ENCODE measurements at regions not wholly inside any gene's neighbourhood (a gene's known extent, or its start where the extent isn't known, plus 50 kb on each side); places are given as distances from the start of the nearest gene placed in this dataset.

DNA sequence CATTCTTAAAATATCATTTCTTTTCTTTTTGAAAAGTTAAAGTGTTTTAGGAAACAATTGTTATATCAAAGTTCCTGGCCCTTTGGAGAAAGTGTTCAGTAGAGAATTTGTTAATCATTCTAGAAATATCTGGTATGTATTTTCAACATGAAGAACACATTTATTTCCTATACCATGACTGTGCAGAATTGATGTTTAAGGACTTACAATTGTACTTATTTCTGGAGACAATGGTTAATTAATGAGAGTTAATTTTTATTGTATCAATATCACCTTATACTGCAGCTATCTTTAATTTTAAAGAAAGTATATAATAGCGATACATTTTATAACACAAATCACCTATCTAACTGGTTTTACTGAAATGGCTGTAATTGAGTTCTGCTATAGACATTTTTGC, 95.3 kb downstream of the TEX29 start:
- TF ChIP-seq, protein P1, sequence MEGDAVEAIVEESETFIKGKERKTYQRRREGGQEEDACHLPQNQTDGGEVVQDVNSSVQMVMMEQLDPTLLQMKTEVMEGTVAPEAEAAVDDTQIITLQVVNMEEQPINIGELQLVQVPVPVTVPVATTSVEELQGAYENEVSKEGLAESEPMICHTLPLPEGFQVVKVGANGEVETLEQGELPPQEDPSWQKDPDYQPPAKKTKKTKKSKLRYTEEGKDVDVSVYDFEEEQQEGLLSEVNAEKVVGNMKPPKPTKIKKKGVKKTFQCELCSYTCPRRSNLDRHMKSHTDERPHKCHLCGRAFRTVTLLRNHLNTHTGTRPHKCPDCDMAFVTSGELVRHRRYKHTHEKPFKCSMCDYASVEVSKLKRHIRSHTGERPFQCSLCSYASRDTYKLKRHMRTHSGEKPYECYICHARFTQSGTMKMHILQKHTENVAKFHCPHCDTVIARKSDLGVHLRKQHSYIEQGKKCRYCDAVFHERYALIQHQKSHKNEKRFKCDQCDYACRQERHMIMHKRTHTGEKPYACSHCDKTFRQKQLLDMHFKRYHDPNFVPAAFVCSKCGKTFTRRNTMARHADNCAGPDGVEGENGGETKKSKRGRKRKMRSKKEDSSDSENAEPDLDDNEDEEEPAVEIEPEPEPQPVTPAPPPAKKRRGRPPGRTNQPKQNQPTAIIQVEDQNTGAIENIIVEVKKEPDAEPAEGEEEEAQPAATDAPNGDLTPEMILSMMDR (IDR thresholded peaks at IDR 0.05), result no peak
- TF ChIP-seq EZH2 (IDR thresholded peaks at IDR 0.05), result no peak
